Mucosa of rectum (tissue), 2 donors: ENCODE measurements at regions not wholly inside any gene's neighbourhood (a gene's known extent, or its start where the extent isn't known, plus 50 kb on each side); places are given as distances from the start of the nearest gene placed in this dataset.
"Not testable (repeated sequence)": the region's sequence is repeated elsewhere in the genome, so short reads cannot be mapped to it uniquely, and the experiment has no call there.

Experiments used
- H3K27ac ChIP-seq, 2 donors: one replicate each; pipeline ENCODE4 v1.7.0; 2013; ENCODE audit warnings: inconsistent platforms in 2 of 2, low read depth in 2 of 2, low read length in 2 of 2
- H3K27me3 ChIP-seq, 2 donors: one replicate each; pipeline ENCODE4 v1.7.0; 2013; ENCODE audit warnings: low read length in 2 of 2; ENCODE audit not compliant: control insufficient read depth in 2 of 2, insufficient read depth in 2 of 2
- H3K36me3 ChIP-seq, 2 donors: one replicate each; pipeline ENCODE4 v1.7.0; 2013; ENCODE audit warnings: low read length in 2 of 2; ENCODE audit not compliant: control insufficient read depth in 2 of 2, insufficient read depth in 2 of 2
- H3K4me1 ChIP-seq, 2 donors: one replicate each; pipeline ENCODE4 v1.7.0; 2013; ENCODE audit warnings: low read length in 2 of 2, mild to moderate bottlenecking in 1 of 2; ENCODE audit not compliant: control insufficient read depth in 2 of 2, insufficient read depth in 2 of 2
- H3K4me3 ChIP-seq, 2 donors: one replicate each; pipeline ENCODE4 v1.7.0; 2013; ENCODE audit warnings: low read length in 2 of 2
- H3K9ac ChIP-seq, 2 donors: one replicate each; pipeline ENCODE4 v1.7.0; 2013; ENCODE audit warnings: low read length in 2 of 2, low read depth in 1 of 2, mild to moderate bottlenecking in 1 of 2
- H3K9me3 ChIP-seq, 2 donors: one replicate each; pipeline ENCODE4 v1.7.0; 2013; ENCODE audit warnings: low read length in 2 of 2; ENCODE audit not compliant: control insufficient read depth in 2 of 2
- donor health status: healthy.
- donor health status: Normal muscosa, but diverticular disease.

DNA sequence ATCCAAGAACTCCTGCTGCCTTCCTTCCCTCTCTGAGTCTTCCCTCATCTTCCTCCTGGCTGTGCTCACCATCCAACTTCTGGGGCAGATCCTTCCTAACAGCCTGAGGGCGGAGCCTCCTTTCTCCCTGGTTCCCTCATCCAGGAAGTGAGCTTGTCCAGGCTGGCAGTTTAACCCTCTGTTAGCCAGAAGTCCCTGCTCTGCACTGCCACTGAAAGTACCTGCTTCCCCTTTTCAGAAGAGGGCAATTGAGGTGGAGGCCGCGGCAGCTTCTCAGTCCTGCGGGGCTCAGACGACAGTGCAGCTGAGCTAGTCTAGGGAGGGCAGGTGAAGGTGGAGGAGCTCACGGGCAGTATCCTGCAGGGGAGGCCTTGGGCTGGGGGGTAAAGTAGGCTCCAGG is 149.1 kb downstream of the FCRL5 start:
- H3K36me3 ChIP-seq = no peaks in the 10 kb centered on the region
- H3K27me3 ChIP-seq = no peaks in the 10 kb centered on the region
- H3K27ac ChIP-seq = no peak overlapping the region
- no peak overlapping the region for H3K9ac ChIP-seq
- H3K4me3 ChIP-seq = no peak overlapping the region
- peaks cover 0 to 3% of the 10 kb centered on the region in 2 donors for H3K4me1 ChIP-seq
- H3K9me3 ChIP-seq = no peaks in the 10 kb centered on the region

DNA sequence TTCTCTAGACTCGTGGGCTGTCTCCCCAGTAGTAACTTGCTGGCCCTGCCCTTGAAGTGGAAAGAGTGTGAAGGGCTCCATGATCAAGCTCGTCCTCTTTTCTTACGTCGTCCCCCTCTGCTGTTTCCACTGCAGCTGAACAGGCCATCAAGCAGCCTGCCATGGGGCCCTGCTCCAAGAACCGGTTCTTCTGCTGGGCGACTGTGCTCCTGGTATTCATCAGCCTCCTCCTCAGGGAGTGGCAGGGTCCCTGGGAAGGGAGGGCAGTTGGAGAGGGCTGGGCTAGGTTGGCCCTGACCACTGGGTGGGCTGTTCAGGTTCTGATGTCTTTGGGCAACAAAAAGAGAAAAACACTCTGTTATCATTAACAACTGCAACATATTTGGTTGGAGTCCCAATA is 151.5 kb downstream of the FCRL5 start:
- Histone ChIP-seq H3K27ac (no peak overlapping the region), H3K4me1 (peaks cover 0 to 3% of the 10 kb centered on the region in 2 donors), H3K27me3 (no peaks in the 10 kb centered on the region), H3K9ac (no peak overlapping the region), H3K9me3 (no peaks in the 10 kb centered on the region), H3K36me3 (no peaks in the 10 kb centered on the region), H3K4me3 (no peak overlapping the region)

DNA sequence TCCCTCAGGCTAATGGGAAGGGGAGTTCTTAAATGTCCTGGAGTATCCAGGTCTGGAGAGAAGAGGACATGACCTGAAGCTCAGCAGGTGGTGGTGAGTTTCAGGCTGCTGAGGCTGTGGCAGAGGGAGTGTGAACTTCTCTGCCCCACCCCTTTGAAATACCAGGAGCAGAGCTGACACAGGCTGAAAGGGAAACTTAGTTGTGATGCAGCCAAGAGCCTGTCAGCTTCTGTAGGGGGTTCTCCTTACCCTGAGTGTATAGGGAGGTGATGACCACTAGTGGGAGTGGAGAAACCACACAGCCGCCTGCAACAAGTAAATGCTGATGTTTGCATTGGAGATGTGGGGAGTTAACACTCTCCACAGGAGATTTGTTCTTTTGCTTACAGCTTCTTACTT is 152.3 kb downstream of the FCRL5 start:
- no peak overlapping the region for H3K4me3 ChIP-seq
- H3K4me1 ChIP-seq = peaks cover 0 to 3% of the 10 kb centered on the region in 2 donors
- no peaks in the 10 kb centered on the region for H3K36me3 ChIP-seq
- H3K9ac ChIP-seq = no peak overlapping the region
- H3K9me3 ChIP-seq = no peaks in the 10 kb centered on the region
- no peaks in the 10 kb centered on the region for H3K27me3 ChIP-seq
- H3K27ac ChIP-seq = no peak overlapping the region

DNA sequence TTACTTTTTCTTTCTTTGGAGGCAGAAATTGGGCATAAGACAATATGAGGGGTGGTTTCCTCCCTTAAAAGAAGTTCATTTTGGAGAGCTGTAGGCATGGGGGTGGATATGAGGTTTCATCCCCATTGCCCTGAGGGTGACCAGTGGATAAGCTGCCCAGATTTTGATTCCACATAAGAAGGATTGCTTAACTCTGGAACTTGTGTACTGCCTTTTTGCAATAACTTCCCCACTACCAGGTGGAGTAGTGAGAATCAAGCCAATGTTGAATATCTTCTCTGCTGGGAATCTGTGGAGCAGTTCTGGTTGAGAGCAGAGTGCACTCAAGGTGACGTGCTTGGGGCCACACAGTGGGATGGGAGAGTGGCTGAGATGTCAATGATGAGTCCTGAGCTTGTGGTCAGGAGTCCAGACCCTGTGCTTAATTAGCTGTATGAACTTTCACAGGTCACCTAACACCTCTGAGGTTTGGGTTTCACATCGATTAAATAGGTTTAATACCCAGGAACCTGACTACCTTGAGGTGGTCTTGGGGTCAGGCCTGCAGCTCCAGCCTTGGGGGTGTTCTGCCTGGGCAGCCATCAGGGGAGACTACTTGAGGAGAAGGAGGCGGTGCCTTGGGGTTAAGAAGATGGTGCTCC is 152.9 kb downstream of the FCRL5 start:
- no peak overlapping the region for H3K27ac ChIP-seq
- no peaks in the 10 kb centered on the region for H3K36me3 ChIP-seq
- no peaks in the 10 kb centered on the region for H3K9me3 ChIP-seq
- H3K4me3 ChIP-seq = no peak overlapping the region
- H3K4me1 ChIP-seq = peaks cover 0 to 3% of the 10 kb centered on the region in 2 donors
- no peaks in the 10 kb centered on the region for H3K27me3 ChIP-seq
- H3K9ac ChIP-seq = no peak overlapping the region

DNA sequence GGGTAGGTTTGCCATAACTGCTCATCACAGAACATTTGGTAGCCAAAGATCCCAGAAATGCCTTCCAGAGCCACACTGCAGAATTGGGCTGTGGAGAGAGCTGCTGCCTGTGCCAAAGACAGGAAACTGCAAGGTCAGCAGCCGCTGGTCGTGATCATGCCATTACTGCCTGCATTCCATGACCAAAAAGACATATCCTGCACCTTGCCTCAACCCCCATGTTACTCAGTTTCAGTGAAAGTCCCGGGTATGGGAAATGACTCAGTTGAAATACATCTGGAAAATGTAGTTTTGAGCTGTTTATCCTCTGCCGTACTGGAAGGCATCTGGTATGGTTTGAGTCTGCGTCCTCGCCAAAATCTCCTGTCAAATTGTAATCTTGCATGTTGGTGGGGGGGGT is 161.7 kb downstream of the FCRL5 start:
- no peaks in the 10 kb centered on the region for H3K4me1 ChIP-seq
- no peaks in the 10 kb centered on the region for H3K9me3 ChIP-seq
- H3K36me3 ChIP-seq = no peaks in the 10 kb centered on the region
- H3K27me3 ChIP-seq = no peaks in the 10 kb centered on the region
- H3K27ac ChIP-seq = no peak overlapping the region
- H3K9ac ChIP-seq = no peak overlapping the region
- H3K4me3 ChIP-seq = no peak overlapping the region

DNA sequence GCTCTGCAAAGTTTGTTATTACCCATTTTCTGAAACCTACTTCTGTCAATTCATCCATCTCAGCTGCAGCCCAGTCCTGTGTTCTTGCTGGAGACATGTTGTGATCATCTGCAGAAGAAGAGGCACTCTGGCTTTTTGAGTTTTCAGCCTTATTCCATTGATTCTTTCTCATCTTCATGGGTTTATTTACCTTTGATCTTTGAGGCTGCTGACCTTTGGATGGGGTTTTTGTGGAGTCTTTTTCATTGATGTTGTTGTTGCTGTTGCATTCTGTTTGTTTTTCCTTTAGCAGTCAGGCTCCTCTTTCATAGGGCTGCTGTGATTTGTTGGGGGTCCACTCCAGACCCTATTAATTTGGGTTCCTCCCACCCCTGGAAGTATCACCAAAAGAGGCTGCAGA is 164.3 kb downstream of the FCRL5 start:
- H3K4me3 ChIP-seq = no peak overlapping the region
- H3K4me1 ChIP-seq = no peaks in the 10 kb centered on the region
- no peaks in the 10 kb centered on the region for H3K27me3 ChIP-seq
- H3K36me3 ChIP-seq = no peaks in the 10 kb centered on the region
- no peaks in the 10 kb centered on the region for H3K9me3 ChIP-seq
- no peak overlapping the region for H3K9ac ChIP-seq
- H3K27ac ChIP-seq = no peak overlapping the region

DNA sequence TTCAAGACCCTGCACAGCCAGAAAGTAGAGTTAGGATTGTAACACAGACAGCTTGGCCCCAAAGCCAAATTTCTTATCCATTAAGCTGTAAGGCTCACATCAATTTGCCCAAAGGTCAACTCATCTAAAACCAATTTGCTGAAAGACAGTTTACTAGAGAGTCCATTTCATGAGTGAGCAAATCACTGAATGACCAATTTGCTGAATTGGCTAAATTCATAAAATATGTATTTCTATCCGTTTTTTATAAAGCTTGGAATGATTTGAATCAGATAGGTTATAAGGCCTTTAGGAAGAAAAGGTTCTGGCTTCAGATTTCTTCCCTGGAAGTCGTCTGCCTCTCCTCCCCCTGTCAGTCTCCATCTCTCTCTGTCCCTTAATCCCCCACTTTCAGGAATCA is 168.1 kb downstream of the FCRL5 start:
- no peak overlapping the region for H3K4me3 ChIP-seq
- H3K4me1 ChIP-seq = no peaks in the 10 kb centered on the region
- no peaks in the 10 kb centered on the region for H3K36me3 ChIP-seq
- H3K27ac ChIP-seq = no peak overlapping the region
- H3K9me3 ChIP-seq = no peaks in the 10 kb centered on the region
- H3K9ac ChIP-seq = no peak overlapping the region
- no peaks in the 10 kb centered on the region for H3K27me3 ChIP-seq

DNA sequence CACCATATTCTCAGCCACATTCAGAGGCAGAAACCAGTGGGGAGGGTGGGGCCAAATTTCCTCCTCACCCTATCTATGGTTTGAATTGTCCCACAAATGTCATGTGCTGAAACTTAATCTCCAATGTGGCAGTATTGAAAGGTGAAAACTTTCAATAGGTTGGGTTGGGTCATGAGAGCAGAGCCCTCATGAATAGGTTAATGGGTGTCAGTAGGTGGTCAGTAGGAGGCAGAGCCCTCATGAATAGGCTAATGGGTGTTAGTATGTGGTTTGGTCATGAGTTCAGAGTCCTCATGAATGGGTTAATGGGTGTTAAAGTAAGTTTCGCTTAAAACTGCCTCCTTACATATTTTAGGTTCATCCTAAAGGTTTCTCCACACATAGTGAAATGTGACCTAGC is 170.0 kb downstream of the FCRL5 start:
- Histone ChIP-seq H3K36me3 (no peaks in the 10 kb centered on the region), H3K4me3 (no peak overlapping the region), H3K9ac (no peak overlapping the region), H3K9me3 (no peaks in the 10 kb centered on the region), H3K27ac (no peak overlapping the region), H3K27me3 (no peaks in the 10 kb centered on the region), H3K4me1 (no peaks in the 10 kb centered on the region)

DNA sequence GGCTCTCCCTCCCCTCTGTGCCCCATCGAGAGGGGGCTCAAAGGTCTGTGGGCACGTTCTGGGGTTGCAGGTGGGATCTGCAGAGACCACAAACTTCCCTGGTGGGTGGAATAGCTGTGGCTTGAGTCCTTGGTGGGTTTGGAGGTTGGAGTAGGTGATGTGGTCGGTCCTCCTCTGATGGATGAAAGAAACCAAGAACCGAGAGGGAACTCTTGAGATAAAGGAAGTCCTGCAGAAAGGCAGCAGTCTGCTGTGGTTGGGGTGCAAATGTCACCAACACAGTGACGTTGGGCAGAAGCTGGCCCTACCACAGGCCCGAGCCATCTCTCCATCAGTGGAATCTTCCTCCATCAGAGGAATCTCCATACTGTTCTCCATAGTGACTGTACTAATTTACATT is 171.8 kb downstream of the FCRL5 start:
- Histone ChIP-seq H3K27me3 (no peaks in the 10 kb centered on the region), H3K9ac (no peak overlapping the region), H3K36me3 (no peaks in the 10 kb centered on the region), H3K9me3 (no peaks in the 10 kb centered on the region), H3K27ac (no peak overlapping the region), H3K4me1 (no peaks in the 10 kb centered on the region), H3K4me3 (no peak overlapping the region)

DNA sequence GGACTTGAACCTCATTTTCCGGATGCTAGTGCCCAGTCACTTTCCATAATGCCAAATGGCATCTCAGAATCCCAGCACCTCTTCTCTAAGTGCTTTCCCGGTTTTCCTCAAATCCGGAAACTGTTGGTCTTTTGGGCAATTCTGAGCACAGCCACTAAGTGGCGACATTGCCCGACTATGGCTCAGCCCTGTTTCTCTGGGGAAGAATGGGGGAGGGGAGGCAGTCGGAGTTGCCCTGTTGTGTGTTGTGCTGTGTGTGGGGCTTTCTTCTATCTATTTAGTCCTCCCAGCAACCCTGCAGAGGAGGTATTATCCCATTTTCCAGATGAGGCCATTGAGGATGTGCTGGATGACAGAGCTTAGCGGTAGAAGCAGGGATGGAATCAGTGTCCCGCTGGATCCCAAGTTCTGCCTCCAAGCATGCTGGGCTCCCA is 175.0 kb downstream of the FCRL5 start:
- H3K27me3 ChIP-seq, H3K27ac ChIP-seq, H3K36me3 ChIP-seq, H3K9me3 ChIP-seq, H3K9ac ChIP-seq, H3K4me3 ChIP-seq, H3K4me1 ChIP-seq: not testable (repeated sequence)

DNA sequence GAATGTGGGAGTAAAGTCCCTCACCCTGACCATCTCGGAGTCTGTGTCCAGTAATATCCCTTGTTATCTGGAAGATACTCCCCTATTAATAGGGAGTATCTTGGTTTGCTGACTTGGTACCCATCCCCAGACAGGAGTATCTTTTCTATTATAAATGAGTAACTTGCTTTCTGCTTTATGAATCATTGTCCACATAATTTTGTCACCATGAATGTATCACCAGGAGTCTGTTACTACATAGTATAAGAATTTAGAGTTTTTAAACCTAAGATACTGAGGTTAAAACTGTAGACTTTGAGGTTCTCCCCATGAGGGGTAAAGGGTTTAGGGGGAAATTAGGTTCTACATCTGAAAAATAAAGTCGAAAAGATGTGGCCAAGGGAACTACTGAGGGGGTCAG is 175.6 kb downstream of the FCRL5 start:
- Histone ChIP-seq H3K27me3 (peaks cover 0 to 3% of the 10 kb centered on the region in 2 donors), H3K9ac (no peak overlapping the region), H3K9me3 (no peaks in the 10 kb centered on the region), H3K4me3 (no peak overlapping the region), H3K36me3 (no peaks in the 10 kb centered on the region), H3K4me1 (no peaks in the 10 kb centered on the region), H3K27ac (no peak overlapping the region)
